Bone marrow (tissue), 2 donors: ENCODE measurements at regions not wholly inside any gene's neighbourhood (a gene's known extent, or its start where the extent isn't known, plus 50 kb on each side); places are given as distances from the start of the nearest gene placed in this dataset.

ENCODE experiments used
- DNase-seq, 2 donors: peaks; one replicate each; lab custom pipeline; 2025; lab: John Stamatoyannopoulos, UW

- no peak for DNase-seq
Observed at GRCh38 chr13:34627509-34628208, 314.4 kb upstream of the NBEA start.

- no peak for DNase-seq
Observed at GRCh38 chr13:34628209-34628682, 313.8 kb upstream of the NBEA start.

- no peak for DNase-seq
Observed at GRCh38 chr13:34634448-34634847, 307.6 kb upstream of the NBEA start.

DNA sequence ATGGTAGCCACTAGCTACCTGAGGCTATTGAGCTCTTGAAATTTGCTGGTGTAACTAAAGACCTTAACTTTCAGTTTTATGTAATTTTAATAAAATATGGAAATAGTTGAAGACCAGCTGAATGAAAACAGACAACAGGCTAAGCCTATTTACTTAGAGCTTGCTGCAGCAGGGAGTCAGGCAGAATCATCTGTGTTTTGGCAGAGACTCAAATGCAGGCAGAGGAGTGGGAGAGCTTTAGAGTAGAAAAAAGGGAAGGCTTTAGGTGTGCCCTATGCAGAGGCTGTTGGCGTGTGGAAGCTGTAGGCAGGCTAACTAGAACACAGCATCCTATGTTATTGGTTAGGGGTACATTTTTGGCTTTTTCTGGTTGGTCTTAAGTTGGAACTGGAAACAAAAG lies 304.9 kb upstream of the NBEA start:
- DNase-seq: no peak

DNA sequence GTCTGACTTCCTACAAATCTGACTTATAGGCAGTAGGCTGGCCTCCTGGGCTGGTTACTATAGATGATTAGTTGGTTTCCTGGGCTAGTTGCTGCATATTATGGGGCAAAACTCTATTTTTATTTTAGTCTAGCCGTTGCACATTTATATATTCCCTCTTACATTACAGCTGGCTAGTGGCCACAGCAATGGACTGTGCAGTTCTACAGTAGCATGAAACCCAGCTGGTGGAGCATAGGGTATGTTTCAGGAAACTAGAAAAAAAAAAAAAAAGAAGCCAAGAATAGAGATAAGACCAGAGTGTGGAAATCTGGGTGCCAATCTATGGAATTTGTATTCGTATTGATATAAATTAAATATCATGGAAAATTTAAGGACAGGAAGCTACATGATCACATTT lies 304.4 kb upstream of the NBEA start:
- no peak for DNase-seq

- DNase-seq: no peak
Observed at GRCh38 chr13:34638897-34639296, 303.2 kb upstream of the NBEA start.

GRCh38 chr13:34640179-34640992 lies 301.7 kb upstream of the NBEA start:
- DNase-seq: no peak

- no peak for DNase-seq
Observed at GRCh38 chr13:34640993-34641330, 301.1 kb upstream of the NBEA start.

DNA sequence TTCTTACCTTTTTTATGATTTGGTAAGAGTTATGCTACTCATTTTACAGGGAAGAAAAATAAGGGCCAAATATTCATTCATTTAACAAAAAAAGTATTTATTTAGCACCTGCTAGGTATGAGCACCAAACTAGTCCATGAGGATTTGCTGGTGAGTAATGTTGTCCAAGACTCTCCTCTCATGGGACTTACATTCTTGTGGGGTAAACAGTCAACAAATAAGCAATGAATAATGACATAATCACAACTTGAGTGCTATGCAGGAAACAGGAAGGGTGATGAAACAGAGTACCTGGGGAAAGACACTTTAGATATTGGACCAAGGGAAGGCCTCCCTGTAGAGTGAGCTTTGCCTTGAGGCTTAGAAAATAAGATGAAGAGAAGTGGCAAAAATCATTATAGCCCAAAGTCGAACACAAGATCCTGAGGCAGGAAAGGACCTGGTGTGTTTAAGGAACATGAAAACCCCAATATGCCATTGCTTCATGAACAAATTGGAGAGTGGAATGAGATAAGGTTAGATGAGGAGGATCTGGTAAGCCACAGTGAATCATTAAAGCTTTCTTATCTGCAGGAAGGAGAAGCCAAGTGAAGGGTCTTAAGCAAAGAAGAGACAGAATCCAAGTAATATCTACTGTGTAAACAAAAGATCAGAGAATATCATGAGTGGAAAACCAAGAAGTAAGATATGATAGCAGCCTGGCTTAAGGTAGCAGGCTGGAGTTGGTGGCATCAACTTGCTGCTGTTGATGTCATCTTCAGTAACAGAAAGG lies 294.5 kb upstream of the NBEA start:
- no peak for DNase-seq

GRCh38 chr13:34654203-34654602 lies 287.9 kb upstream of the NBEA start:
- DNase-seq: no peak

DNA sequence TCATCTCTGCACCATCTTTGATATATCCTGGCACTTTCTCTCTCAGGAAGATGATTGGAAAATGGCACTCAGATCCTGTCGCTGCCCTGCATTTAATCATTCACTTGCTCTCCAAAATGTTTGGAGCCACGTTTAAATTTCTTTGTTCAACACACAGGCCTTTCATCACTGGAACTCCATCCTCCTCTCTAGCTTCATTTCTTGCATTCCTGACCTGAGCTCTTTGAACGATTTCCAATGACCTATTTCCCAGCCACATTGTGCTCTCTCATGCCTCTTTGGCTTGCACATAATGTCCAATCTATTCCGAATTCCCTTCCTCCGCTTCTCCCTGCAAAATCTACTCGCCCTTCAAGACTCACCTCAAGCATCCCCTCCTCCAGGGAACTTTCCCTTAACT lies 287.4 kb upstream of the NBEA start:
- DNase-seq: no peak

GRCh38 chr13:34655554-34655953 lies 286.5 kb upstream of the NBEA start:
- no peak for DNase-seq

- no peak for DNase-seq
Observed at GRCh38 chr13:34657716-34658115, 284.4 kb upstream of the NBEA start.

DNA sequence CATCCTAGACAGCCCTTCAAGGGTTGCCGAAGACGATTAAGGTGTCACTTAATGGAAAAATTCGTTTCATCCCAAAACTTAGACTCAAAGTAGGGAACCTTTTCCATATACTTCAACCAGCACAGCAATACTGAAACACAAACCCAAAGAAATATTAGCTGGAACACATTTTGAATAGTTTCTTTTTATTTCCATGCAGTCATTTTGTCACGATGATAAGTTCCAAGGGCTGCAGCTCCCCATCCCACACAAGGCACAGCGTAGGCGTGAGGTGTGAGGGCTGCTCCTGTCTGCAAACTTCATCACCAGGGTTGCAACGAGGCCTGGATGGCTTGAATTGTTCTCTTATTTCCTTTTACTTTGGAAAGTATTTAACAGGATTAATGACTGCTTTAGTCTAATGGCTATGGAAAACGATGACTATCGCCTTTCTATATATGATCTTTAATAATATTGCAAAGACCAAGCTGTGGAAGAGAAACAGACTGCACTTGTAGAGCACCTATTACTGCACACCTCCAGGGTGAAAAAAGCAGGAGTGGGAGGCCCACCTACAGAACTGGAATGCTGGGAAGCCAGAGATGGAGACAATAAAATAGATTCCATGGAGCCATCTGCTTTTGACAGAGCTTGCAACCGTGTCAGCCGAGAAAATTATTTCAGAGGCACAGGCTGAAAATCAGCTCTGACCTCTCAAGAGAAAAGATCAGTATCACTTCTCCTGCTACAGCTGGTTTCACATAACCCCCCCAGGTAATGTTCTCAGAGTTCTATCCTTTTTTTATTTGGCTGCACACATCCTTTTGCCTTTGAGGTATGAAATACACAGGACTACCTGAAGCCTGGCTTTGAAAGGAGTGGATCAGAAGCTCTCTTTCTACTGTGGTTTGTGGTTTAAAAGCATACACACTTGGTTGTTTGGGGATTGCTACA lies 274.5 kb upstream of the NBEA start:
- DNase-seq: no peak

GRCh38 chr13:34671137-34671536 lies 270.9 kb upstream of the NBEA start:
- no peak for DNase-seq

- DNase-seq: no peak
Observed at GRCh38 chr13:34672631-34673030, 269.4 kb upstream of the NBEA start.

DNA sequence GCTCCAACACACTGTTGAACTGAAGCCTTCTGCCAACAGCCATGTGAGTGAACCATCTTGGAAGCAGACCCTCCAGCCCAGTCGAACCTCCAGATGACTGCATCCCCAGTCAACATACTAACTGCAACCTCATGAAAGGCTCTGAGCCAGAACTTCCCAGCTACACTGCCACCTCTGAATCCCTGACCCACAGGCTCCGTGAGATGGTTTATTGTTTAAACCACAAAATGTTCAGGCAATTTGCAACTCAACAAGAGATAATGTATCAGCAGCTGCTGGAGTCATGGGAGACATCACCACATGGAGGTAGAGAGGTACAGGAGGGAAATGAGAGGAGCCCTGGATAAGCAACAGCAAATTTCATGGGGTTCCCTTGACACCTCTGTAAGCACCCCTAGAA lies 266.4 kb upstream of the NBEA start:
- no peak for DNase-seq

- no peak for DNase-seq
Observed at GRCh38 chr13:34678154-34678553, 263.9 kb upstream of the NBEA start.

DNA sequence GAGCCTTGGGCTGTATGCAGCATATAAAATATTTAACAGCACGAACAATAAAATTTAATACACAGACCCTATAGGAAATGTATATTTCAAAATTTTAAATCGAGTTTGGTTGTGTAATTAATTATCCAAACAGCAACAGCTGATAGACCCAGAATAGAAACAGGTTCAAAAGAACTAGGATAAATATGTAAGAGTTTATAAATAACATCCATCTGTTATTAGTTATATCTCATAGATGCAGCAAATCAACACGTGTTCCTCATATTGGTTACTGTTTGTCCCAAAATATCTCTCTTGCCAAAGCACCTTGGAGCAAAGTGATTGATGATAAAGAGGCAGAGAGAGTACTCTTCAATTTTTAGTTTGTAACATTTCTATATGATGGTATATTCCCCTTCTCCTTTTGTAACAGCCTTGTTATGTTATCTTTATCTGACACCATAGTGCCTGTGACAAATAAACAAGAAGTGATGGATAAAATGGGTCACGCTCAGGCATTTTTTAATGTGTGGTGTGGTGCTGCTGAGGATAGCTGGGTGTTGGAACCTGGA lies 260.6 kb upstream of the NBEA start:
- no peak for DNase-seq

DNA sequence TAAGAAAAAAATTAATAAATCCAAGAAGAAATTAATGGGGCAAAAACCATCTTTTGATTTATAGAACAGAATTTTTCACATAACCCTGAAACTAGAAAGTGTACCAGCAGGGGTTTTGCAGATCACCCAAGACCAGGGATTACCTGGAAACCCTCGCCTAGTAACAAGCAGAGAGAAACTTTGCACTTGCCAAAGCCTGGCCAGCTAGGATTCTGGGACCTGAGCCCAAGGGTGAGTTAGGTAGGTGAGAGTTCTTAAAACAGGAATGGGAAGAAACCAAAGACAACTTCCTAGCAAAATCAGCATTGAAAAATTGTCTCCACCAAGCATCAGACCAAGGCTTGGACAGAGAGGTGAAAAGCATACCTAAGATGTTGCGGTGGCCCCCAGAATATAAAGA lies 247.0 kb upstream of the NBEA start:
- no peak for DNase-seq

DNA sequence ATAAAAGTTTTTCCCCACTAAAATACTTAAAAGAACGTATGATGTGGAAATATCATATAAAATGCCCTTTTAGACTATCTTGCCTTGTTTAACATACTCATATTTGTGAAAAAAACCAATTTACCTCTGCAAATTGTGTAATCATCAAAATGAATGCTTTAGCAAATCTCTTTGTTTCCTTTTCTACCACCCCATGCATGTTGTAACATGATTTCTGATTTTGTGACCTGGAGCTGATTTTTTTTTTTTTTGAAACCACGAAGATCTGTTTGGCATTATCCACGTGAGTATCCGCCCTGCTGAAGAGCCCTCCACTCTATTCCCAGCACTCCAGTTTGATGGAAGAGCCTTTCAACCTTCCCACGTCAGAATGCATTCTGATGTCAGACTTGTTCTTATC lies 245.8 kb upstream of the NBEA start:
- no peak for DNase-seq
